OCI-LY3 (cell line): ENCODE measurements at regions not wholly inside any gene's neighbourhood (a gene's known extent, or its start where the extent isn't known, plus 50 kb on each side); places are given as distances from the start of the nearest gene placed in this dataset.

Experiments used
- H2AFZ ChIP-seq: fragments of 200-600, 300-600 bp; shearing (Covaris generic); 2 replicates; pipeline ENCODE4 v1.6.0; 2014; ENCODE audit warnings: antibody characterized with exemption, low read depth, low read length
- H3K27ac ChIP-seq: fragments of 200-600, 300-600 bp; sonication (generic); 2 replicates; pipeline ENCODE4 v1.5.1; 2014; ENCODE audit warnings: mild to moderate bottlenecking, low read length, moderate library complexity, mixed read lengths
- H3K27me3 ChIP-seq: fragments of 200-600, 300-600 bp; sonication (generic); 2 replicates; pipeline ENCODE4 v1.6.1; 2014; ENCODE audit warnings: low read depth, low read length, mixed read lengths
- H3K36me3 ChIP-seq: fragments of 200-600, 300-600 bp; sonication (generic); replicated peaks from 2 replicates; pipeline ENCODE3; 2014; ENCODE audit warnings: low read depth, low read length, mixed read lengths
- H3K4me1 ChIP-seq: fragments of 300-600, 200-600 bp; sonication (generic); 2 replicates; pipeline ENCODE4 v1.6.1; 2014; ENCODE audit warnings: low read length, mixed read lengths
- H3K4me2 ChIP-seq: fragments of 200-600, 300-600 bp; sonication (generic); 2 replicates; pipeline ENCODE4 v1.6.1; 2014; ENCODE audit warnings: low read length, mixed read lengths
- H3K4me3 ChIP-seq: fragments of 300-600, 200-600 bp; sonication (generic); 2 replicates; pipeline ENCODE4 v1.5.1; 2014; ENCODE audit warnings: antibody characterized with exemption, mild to moderate bottlenecking, low read length, moderate library complexity
- H3K79me2 ChIP-seq: fragments of 300-600, 200-600 bp; shearing (Covaris generic); 2 replicates; pipeline ENCODE4 v1.6.1; 2014; ENCODE audit warnings: mild to moderate bottlenecking, low read length, mixed read lengths
- H3K9ac ChIP-seq: fragments of 300-600, 200-600 bp; shearing (Covaris generic); 2 replicates; pipeline ENCODE4 v1.6.0; 2014; ENCODE audit warnings: mild to moderate bottlenecking, low read length, moderate library complexity
- H3K9me3 ChIP-seq: fragments of 200-600, 300-600 bp; shearing (Covaris generic); 2 replicates; pipeline ENCODE4 v1.6.1; 2014; ENCODE audit warnings: low read length, mixed read lengths; ENCODE audit not compliant: insufficient read depth
- H4K20me1 ChIP-seq: fragments of 200-600, 300-600 bp; sonication (generic); 2 replicates; pipeline ENCODE4 v1.6.1; 2016; ENCODE audit warnings: low read length, mixed read lengths; ENCODE audit not compliant: insufficient read depth
- EZH2phosphoT487 ChIP-seq: fragments of 200-600 bp; shearing (Covaris generic); IDR thresholded peaks from 2 replicates; pipeline ENCODE4 v1.6.1; 2018; ENCODE audit warnings: antibody characterized with exemption, mixed run types, low read depth
- TF ChIP-seq, protein P1 (sequence below): fragments of 200-600, 300-600 bp; sonication (generic); IDR thresholded peaks from 2 replicates; pipeline ENCODE4 v1.5.1; 2014; ENCODE audit warnings: antibody characterized with exemption, low read length, low read depth

DNA sequence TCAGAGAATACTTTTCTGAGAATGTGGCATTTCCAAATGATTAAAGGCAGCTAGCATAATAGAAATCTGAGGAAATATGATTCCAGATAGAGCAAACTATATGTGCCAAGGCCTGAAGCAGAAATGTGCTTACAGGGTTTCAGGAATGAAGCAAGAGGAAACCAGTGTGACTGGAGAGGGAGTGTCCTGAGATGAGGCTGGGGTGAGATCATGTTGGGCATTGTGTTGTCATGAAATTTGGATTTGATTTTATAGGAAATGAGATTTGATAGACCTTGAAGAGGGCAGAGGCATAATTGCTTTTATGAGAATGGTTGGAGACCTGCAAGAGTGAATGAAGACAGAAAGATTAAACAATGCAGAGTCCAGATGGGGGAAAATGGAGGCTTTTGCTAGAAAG, 338.1 kb upstream of the SNX7 start:
- H3K4me2 ChIP-seq, result no peak overlapping the region
- no peak overlapping the region for H3K27ac ChIP-seq
- no peak for TF ChIP-seq EZH2phosphoT487
- TF ChIP-seq, protein P1, sequence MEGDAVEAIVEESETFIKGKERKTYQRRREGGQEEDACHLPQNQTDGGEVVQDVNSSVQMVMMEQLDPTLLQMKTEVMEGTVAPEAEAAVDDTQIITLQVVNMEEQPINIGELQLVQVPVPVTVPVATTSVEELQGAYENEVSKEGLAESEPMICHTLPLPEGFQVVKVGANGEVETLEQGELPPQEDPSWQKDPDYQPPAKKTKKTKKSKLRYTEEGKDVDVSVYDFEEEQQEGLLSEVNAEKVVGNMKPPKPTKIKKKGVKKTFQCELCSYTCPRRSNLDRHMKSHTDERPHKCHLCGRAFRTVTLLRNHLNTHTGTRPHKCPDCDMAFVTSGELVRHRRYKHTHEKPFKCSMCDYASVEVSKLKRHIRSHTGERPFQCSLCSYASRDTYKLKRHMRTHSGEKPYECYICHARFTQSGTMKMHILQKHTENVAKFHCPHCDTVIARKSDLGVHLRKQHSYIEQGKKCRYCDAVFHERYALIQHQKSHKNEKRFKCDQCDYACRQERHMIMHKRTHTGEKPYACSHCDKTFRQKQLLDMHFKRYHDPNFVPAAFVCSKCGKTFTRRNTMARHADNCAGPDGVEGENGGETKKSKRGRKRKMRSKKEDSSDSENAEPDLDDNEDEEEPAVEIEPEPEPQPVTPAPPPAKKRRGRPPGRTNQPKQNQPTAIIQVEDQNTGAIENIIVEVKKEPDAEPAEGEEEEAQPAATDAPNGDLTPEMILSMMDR, result no peak
- no peaks in the 10 kb centered on the region for H3K27me3 ChIP-seq
- H3K9me3 ChIP-seq, result no peaks in the 10 kb centered on the region
- no peaks in the 10 kb centered on the region for H3K36me3 ChIP-seq
- H2AFZ ChIP-seq, result no peak overlapping the region
- H3K9ac ChIP-seq, result no peak overlapping the region
- no peak overlapping the region for H3K4me3 ChIP-seq
- H3K4me1 ChIP-seq, result no peaks in the 10 kb centered on the region
- H3K79me2 ChIP-seq, result no peaks in the 10 kb centered on the region
- H4K20me1 ChIP-seq, result no peaks in the 10 kb centered on the region

DNA sequence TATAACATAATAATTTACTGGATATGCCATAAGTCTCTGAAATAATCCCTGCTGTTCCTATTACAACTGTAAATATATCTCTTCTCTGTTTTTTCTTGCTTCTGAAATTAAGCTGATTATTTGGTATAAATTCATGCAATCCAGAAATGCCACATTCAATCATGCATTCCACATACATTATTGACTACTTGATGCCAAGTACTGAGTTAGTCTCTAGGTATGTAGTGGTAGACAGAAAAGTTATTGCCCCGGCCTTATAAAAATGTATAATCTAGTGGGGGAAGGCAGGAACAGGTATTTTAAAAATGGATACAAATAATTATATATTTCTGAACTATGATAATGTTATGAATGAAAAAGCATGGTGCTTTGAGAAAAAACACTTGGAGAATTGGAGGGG, 338.6 kb upstream of the SNX7 start:
- TF ChIP-seq EZH2phosphoT487, result no peak
- TF ChIP-seq, protein P1, result no peak
- Histone ChIP-seq H3K27ac (no peak overlapping the region), H3K9ac (no peak overlapping the region), H3K36me3 (no peaks in the 10 kb centered on the region), H4K20me1 (no peaks in the 10 kb centered on the region), H3K27me3 (no peaks in the 10 kb centered on the region), H3K9me3 (no peaks in the 10 kb centered on the region), H3K4me3 (no peak overlapping the region), H3K79me2 (no peaks in the 10 kb centered on the region), H2AFZ (no peak overlapping the region), H3K4me2 (no peak overlapping the region), H3K4me1 (no peaks in the 10 kb centered on the region)

DNA sequence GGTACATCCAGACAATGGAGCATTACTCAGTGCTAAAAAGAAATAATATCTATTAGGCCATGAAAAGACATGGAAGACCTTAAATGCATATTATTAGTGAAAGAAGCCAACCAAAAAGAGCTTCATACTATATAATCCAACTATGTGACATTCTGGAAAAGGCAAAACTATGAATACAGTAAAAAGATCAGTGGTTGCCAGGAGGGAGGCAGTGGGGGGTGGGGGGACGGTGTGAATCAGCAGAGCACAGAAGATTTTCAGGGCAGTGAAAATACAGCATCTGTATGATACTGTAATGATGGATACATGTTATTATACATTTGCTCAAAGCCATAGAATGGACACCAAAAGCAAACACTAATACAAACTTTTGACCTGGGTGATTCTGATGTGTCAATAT, 339.4 kb upstream of the SNX7 start:
- Histone ChIP-seq H3K4me1 (no peaks in the 10 kb centered on the region), H3K36me3 (no peaks in the 10 kb centered on the region), H3K9ac (no peak overlapping the region), H3K79me2 (no peaks in the 10 kb centered on the region), H3K4me3 (no peak overlapping the region), H3K27ac (no peak overlapping the region), H3K4me2 (no peak overlapping the region), H2AFZ (no peak overlapping the region), H3K27me3 (no peaks in the 10 kb centered on the region), H4K20me1 (no peaks in the 10 kb centered on the region), H3K9me3 (no peaks in the 10 kb centered on the region)
- TF ChIP-seq, protein P1, result no peak
- no peak for TF ChIP-seq EZH2phosphoT487

DNA sequence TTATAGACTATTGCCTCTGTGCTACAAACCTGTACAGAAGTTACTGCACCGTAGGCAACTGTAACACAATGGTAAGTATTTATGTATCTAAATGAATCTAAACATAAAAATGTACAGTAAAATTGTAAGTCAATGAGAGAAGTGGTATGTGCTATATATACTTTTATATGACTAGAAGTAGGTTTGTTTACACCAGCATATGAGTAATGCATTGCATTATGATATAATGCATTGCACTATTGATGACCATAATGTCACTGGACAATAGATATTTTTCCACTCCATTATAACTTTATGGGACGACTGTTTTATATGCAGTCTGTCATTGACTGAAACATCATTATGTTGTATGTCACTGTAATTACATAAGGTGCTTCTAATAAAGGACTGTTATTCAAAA, 340.3 kb upstream of the SNX7 start:
- Histone ChIP-seq H3K4me1 (no peaks in the 10 kb centered on the region), H3K4me2 (no peak overlapping the region), H4K20me1 (no peaks in the 10 kb centered on the region), H3K79me2 (no peaks in the 10 kb centered on the region), H3K4me3 (no peak overlapping the region), H3K27me3 (no peaks in the 10 kb centered on the region), H2AFZ (no peak overlapping the region), H3K27ac (no peak overlapping the region), H3K9me3 (no peaks in the 10 kb centered on the region), H3K36me3 (no peaks in the 10 kb centered on the region), H3K9ac (no peak overlapping the region)
- no peak for TF ChIP-seq EZH2phosphoT487
- TF ChIP-seq, protein P1, result no peak
